GM12873 (cell line): ENCODE measurements at regions not wholly inside any gene's neighbourhood (a gene's known extent, or its start where the extent isn't known, plus 50 kb on each side); places are given as distances from the start of the nearest gene placed in this dataset.

Source experiments
- CTCF ChIP-seq: IDR thresholded peaks from 2 replicates; pipeline ENCODE4 v1.5.1; 2012; ENCODE audit warnings: low read depth, mild to moderate bottlenecking, moderate library complexity, low read length, control low read depth; ENCODE audit not compliant: insufficient read depth; ENCODE audit errors: missing control alignments

- no peak for TF ChIP-seq CTCF
Measured at GRCh38 chr5:106796081-106796480, 874.7 kb downstream of the EFNA5 start.

GRCh38 chr5:106784846-106785245 is 885.9 kb downstream of the EFNA5 start:
- TF ChIP-seq CTCF, result no peak

- no peak for TF ChIP-seq CTCF
Measured at GRCh38 chr5:106780355-106780754, 890.4 kb downstream of the EFNA5 start.

GRCh38 chr5:106768392-106768791 is 902.3 kb downstream of the EFNA5 start:
- TF ChIP-seq CTCF, result no peak

- no peak for TF ChIP-seq CTCF
Measured at GRCh38 chr5:106766916-106767315, 903.8 kb downstream of the EFNA5 start.

- no peak for TF ChIP-seq CTCF
Measured at GRCh38 chr5:106759581-106759980, 911.2 kb downstream of the EFNA5 start.

- TF ChIP-seq CTCF, result no peak
Measured at GRCh38 chr5:106759152-106759551, 911.6 kb downstream of the EFNA5 start.

- TF ChIP-seq CTCF, result no peak
Measured at GRCh38 chr5:106757672-106758071, 913.1 kb downstream of the EFNA5 start.
